ENCODE measurements at regions not wholly inside any gene's neighbourhood (a gene's known extent, or its start where the extent isn't known, plus 50 kb on each side); places are given as distances from the start of the nearest gene placed in this dataset.
A peak's percentile ranks its signal among the peaks of the same experiment; 100 is the strongest.

- no peak for DNase-seq (ENCODE audit: low spot score)
Observed at GRCh38 chr10:10644676-10645385, 372.8 kb upstream of the CELF2 start.

- DNase-seq (ENCODE audit: low spot score), result no peak
Observed at GRCh38 chr10:10647331-10647730, 370.3 kb upstream of the CELF2 start.

- no peak for DNase-seq (ENCODE audit: low spot score)
Observed at GRCh38 chr10:10657139-10657760, 360.4 kb upstream of the CELF2 start.

GRCh38 chr10:10658172-10658785 is 359.4 kb upstream of the CELF2 start:
- no peak for DNase-seq (ENCODE audit: low spot score)

- no peak for DNase-seq (ENCODE audit: low spot score)
Observed at GRCh38 chr10:10660054-10660453, 357.6 kb upstream of the CELF2 start.

- no peak for DNase-seq (ENCODE audit: low spot score)
Observed at GRCh38 chr10:10661176-10661575, 356.5 kb upstream of the CELF2 start.

- DNase-seq (ENCODE audit: low spot score), result peak; percentile 92
Observed at GRCh38 chr10:10662716-10663408, 354.8 kb upstream of the CELF2 start.

- DNase-seq (ENCODE audit: low spot score), result no peak
Observed at GRCh38 chr10:10663622-10664021, 354.1 kb upstream of the CELF2 start.

GRCh38 chr10:10665750-10666149 is 351.9 kb upstream of the CELF2 start:
- no peak for DNase-seq (ENCODE audit: low spot score)

GRCh38 chr10:10667466-10667865 is 350.2 kb upstream of the CELF2 start:
- no peak for DNase-seq (ENCODE audit: low spot score)

GRCh38 chr10:10676972-10677371 is 340.7 kb upstream of the CELF2 start:
- no peak for DNase-seq (ENCODE audit: low spot score)

GRCh38 chr10:10677479-10677878 is 340.2 kb upstream of the CELF2 start:
- DNase-seq (ENCODE audit: low spot score), result peak; percentile 47

GRCh38 chr10:10680496-10680895 is 337.2 kb upstream of the CELF2 start:
- no peak for DNase-seq (ENCODE audit: low spot score)

- no peak for DNase-seq (ENCODE audit: low spot score)
Observed at GRCh38 chr10:10684972-10685371, 332.7 kb upstream of the CELF2 start.

- DNase-seq (ENCODE audit: low spot score), result no peak
Observed at GRCh38 chr10:10685566-10685965, 332.1 kb upstream of the CELF2 start.

- peak; percentile 45 for DNase-seq (ENCODE audit: low spot score)
Observed at GRCh38 chr10:10687751-10688150, 329.9 kb upstream of the CELF2 start.

- no peak for DNase-seq (ENCODE audit: low spot score)
Observed at GRCh38 chr10:10699427-10699826, 318.2 kb upstream of the CELF2 start.

GRCh38 chr10:10701084-10701611 is 316.5 kb upstream of the CELF2 start:
- no peak for DNase-seq (ENCODE audit: low spot score)

GRCh38 chr10:10702211-10702610 is 315.5 kb upstream of the CELF2 start:
- DNase-seq (ENCODE audit: low spot score), result no peak

- DNase-seq (ENCODE audit: low spot score), result no peak
Observed at GRCh38 chr10:10703382-10703781, 314.3 kb upstream of the CELF2 start.

GRCh38 chr10:10712155-10712704 is 305.4 kb upstream of the CELF2 start:
- no peak for DNase-seq (ENCODE audit: low spot score)

- no peak for DNase-seq (ENCODE audit: low spot score)
Observed at GRCh38 chr10:10714327-10714726, 303.3 kb upstream of the CELF2 start.

All from COLO829 (cell line).